Vagina (tissue), 2 donors: ENCODE measurements at regions not wholly inside any gene's neighbourhood (a gene's known extent, or its start where the extent isn't known, plus 50 kb on each side); places are given as distances from the start of the nearest gene placed in this dataset.

Source experiments
- POLR2A ChIP-seq, 2 donors: fragments of 450-650 bp; IDR thresholded peaks; one replicate each; pipeline ENCODE4 v1.6.1; 2017; ENCODE audit warnings: antibody characterized with exemption in 2 of 2, mild to moderate bottlenecking in 2 of 2, moderate library complexity in 2 of 2
- POLR2AphosphoS5 ChIP-seq, 2 donors: sonication (generic); formaldehyde crosslinking; IDR thresholded peaks; one replicate each; pipeline ENCODE4 v1.9.0; 2017; ENCODE audit warnings: antibody characterized with exemption in 2 of 2, mild to moderate bottlenecking in 2 of 2, low read depth in 1 of 2; ENCODE audit not compliant: insufficient read depth in 1 of 2
- TF ChIP-seq, protein P1 (sequence below), 3 experiments: fragments of 450-650 bp in 2 of 3; fragments of 200-600 bp in 1 of 3; sonication (generic) in 1 of 3; IDR thresholded peaks; one replicate each; pipeline ENCODE4 v1.5.1; 2017 to 2019; ENCODE audit warnings: antibody characterized with exemption in 3 of 3, mild to moderate bottlenecking in 2 of 3, moderate library complexity in 2 of 3

DNA sequence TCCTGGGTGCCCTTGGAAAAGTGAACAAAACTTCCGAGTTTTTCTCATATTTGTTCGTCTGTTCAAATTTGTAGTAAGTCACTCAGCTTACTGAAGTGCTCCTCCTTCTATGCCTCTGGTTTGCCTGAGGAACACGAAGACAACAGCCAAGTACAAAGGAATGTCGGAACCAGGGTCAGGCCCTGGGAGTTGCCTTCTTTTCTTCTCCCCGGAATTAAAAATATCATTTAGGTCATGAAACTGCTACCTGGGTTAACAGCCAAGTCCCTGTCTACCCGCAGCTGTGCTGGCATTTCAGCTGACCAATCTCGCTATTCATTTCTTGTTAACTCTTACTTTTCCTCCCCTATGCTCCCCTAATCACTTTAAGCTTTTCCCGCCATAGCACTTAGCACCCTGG, 137.6 kb upstream of the TEX13D start:
- TF ChIP-seq, protein P1, sequence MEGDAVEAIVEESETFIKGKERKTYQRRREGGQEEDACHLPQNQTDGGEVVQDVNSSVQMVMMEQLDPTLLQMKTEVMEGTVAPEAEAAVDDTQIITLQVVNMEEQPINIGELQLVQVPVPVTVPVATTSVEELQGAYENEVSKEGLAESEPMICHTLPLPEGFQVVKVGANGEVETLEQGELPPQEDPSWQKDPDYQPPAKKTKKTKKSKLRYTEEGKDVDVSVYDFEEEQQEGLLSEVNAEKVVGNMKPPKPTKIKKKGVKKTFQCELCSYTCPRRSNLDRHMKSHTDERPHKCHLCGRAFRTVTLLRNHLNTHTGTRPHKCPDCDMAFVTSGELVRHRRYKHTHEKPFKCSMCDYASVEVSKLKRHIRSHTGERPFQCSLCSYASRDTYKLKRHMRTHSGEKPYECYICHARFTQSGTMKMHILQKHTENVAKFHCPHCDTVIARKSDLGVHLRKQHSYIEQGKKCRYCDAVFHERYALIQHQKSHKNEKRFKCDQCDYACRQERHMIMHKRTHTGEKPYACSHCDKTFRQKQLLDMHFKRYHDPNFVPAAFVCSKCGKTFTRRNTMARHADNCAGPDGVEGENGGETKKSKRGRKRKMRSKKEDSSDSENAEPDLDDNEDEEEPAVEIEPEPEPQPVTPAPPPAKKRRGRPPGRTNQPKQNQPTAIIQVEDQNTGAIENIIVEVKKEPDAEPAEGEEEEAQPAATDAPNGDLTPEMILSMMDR (IDR thresholded peaks at IDR 0.05) = no peak
- TF ChIP-seq POLR2AphosphoS5 (IDR thresholded peaks at IDR 0.05; ENCODE audit: insufficient read depth in 1 of 2, low read depth in 1 of 2) = no peak
- no peak for TF ChIP-seq POLR2A (IDR thresholded peaks at IDR 0.05)
